Cardiac muscle cell (in vitro differentiated cells and primary cell): ENCODE measurements at regions not wholly inside any gene's neighbourhood (a gene's known extent, or its start where the extent isn't known, plus 50 kb on each side); places are given as distances from the start of the nearest gene placed in this dataset.

Experiments used
- DNase-seq, 2 donors: peaks; one replicate each; pipeline versions ENCODE4 v3.0.0 to v3.0.0-alpha.2; 2010 to 2017; ENCODE audit warnings: low read depth in 1 of 2, low spot score in 1 of 2
- H3K27ac ChIP-seq: fragments of 200-600 bp; sonication (generic); 2 replicates; pipeline ENCODE4 v1.5.1; 2016
- H3K27me3 ChIP-seq: fragments of 200-600 bp; sonication (generic); 2 replicates; pipeline ENCODE4 v1.6.0; 2016; ENCODE audit warnings: control low read depth
- H3K36me3 ChIP-seq: fragments of 200-600 bp; sonication (generic); 2 replicates; pipeline ENCODE4 v1.5.1; 2016; ENCODE audit warnings: control low read depth
- H3K4me1 ChIP-seq: fragments of 200-600 bp; sonication (generic); 2 replicates; pipeline ENCODE4 v1.8.1; 2017; ENCODE audit warnings: low read depth, mild to moderate bottlenecking, mixed run types
- H3K4me3 ChIP-seq: fragments of 200-600 bp; sonication (generic); 2 replicates; pipeline ENCODE4 v1.5.1; 2016; ENCODE audit warnings: mild to moderate bottlenecking
- H3K9me3 ChIP-seq: fragments of 200-600 bp; sonication (generic); 2 replicates; pipeline ENCODE4 v1.5.1; 2017; ENCODE audit warnings: low read depth, mild to moderate bottlenecking, control low read depth
- TF ChIP-seq, protein P1 (sequence below): IDR thresholded peaks from 2 replicates; pipeline ENCODE4 v1.5.1; 2012; ENCODE audit warnings: low read depth, mild to moderate bottlenecking, low read length

DNA sequence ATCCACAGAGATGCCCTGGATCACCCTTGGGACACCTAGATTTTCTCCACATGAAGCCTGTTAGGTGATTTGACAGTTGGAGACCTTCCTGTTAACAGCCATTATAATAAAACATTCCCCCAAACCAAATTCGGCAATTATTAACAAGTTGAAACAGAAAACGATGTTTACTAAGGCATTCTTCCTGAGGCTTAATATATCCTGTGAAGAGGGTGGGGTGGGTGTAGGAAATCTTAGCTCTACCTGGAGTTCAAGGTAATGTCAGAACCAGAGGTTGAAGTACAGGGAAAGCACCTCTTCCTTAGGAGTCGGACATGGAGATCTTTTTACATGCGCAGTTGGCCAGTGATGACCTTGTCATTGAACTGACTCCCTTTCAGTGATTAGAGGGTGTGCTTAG is 143.0 kb downstream of the FGF9 start:
- Histone ChIP-seq H3K4me1 (no peaks in the 10 kb centered on the region), H3K27me3 (peaks cover 5% of the 10 kb centered on the region), H3K4me3 (no peak overlapping the region), H3K27ac (no peak overlapping the region), H3K36me3 (no peaks in the 10 kb centered on the region), H3K9me3 (no peaks in the 10 kb centered on the region)
- TF ChIP-seq, protein P1, sequence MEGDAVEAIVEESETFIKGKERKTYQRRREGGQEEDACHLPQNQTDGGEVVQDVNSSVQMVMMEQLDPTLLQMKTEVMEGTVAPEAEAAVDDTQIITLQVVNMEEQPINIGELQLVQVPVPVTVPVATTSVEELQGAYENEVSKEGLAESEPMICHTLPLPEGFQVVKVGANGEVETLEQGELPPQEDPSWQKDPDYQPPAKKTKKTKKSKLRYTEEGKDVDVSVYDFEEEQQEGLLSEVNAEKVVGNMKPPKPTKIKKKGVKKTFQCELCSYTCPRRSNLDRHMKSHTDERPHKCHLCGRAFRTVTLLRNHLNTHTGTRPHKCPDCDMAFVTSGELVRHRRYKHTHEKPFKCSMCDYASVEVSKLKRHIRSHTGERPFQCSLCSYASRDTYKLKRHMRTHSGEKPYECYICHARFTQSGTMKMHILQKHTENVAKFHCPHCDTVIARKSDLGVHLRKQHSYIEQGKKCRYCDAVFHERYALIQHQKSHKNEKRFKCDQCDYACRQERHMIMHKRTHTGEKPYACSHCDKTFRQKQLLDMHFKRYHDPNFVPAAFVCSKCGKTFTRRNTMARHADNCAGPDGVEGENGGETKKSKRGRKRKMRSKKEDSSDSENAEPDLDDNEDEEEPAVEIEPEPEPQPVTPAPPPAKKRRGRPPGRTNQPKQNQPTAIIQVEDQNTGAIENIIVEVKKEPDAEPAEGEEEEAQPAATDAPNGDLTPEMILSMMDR, result no peak
- no peak for DNase-seq

DNA sequence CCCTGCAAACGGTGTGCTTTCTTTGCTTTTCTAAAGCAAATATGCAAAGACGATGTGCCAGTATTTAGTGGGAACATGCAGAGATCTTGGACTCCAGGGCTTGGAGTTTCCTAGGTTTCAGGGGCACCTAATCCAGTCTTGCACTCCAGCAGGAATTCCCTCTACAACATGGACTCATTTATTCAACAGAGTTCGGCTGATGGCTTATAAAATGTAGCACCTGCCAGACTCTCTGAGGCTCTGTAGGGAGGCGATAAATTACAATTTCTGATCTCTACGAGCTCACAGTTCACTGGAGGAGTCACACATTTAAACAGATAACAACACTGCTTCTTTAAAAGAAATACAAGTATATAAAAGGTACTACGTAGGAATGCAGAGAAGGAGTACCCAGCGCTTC is 143.7 kb downstream of the FGF9 start:
- H3K36me3 ChIP-seq, result no peaks in the 10 kb centered on the region
- no peak for DNase-seq
- TF ChIP-seq, protein P1, result no peak
- H3K4me1 ChIP-seq, result no peaks in the 10 kb centered on the region
- H3K27me3 ChIP-seq, result peaks cover 5% of the 10 kb centered on the region
- no peak overlapping the region for H3K27ac ChIP-seq
- no peaks in the 10 kb centered on the region for H3K9me3 ChIP-seq
- H3K4me3 ChIP-seq, result no peak overlapping the region

DNA sequence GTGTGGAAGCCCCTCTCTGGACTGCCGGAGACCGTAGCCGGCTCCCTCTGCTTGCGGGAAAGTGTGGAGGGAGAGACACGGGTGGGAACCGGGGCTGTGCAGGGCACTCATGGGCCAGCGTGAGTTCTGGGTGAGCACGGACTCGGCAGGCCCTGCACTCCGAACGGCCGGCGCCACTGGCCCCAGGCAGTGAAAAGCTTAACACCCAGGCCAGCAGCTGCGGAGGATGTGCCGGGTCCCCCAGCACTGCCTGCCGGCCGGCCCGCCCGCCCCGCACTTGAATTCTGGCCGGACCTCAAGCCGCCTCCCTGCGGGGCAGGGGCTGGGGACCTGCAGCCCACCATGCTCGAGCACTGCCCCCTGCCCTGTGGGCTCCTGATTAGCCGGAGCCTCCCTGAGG is 147.0 kb downstream of the FGF9 start:
- Histone ChIP-seq H3K4me3 (no peak overlapping the region), H3K4me1 (no peaks in the 10 kb centered on the region), H3K9me3 (no peaks in the 10 kb centered on the region), H3K36me3 (no peaks in the 10 kb centered on the region), H3K27ac (no peak overlapping the region), H3K27me3 (no peaks in the 10 kb centered on the region)
- TF ChIP-seq, protein P1, result no peak
- no peak for DNase-seq

GRCh38 chr13:21822029-21822428 is 151.2 kb downstream of the FGF9 start:
- Histone ChIP-seq H3K36me3 (no peaks in the 10 kb centered on the region), H3K4me1 (no peaks in the 10 kb centered on the region), H3K27ac (no peak overlapping the region), H3K27me3 (no peaks in the 10 kb centered on the region), H3K4me3 (no peak overlapping the region), H3K9me3 (no peaks in the 10 kb centered on the region)
- no peak for DNase-seq
- TF ChIP-seq, protein P1, result no peak

DNA sequence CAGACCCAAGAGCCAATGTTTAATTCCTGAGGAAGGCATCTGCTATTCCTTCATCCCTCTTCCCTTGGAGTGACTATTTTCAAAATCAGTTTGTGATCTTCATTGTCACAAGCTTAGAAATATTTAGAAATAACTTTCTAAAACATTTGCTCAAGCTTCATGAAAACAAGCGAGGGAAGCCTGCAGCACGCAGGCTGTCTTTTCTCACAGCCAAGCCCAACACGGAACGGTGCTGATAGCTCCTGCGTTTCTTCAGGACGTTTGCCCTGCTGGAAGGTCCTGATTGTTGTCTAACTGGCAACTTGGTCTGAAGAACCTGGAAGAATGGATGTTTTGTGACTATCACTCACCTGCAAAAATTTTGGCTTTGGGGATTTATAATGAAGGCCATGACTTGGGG is 152.5 kb downstream of the FGF9 start:
- Histone ChIP-seq H3K36me3 (no peaks in the 10 kb centered on the region), H3K4me1 (no peaks in the 10 kb centered on the region), H3K27me3 (no peaks in the 10 kb centered on the region), H3K4me3 (no peak overlapping the region), H3K27ac (no peak overlapping the region), H3K9me3 (no peaks in the 10 kb centered on the region)
- no peak for DNase-seq
- TF ChIP-seq, protein P1, result no peak

GRCh38 chr13:21823949-21824348 is 153.1 kb downstream of the FGF9 start:
- Histone ChIP-seq H3K36me3 (no peaks in the 10 kb centered on the region), H3K4me1 (no peaks in the 10 kb centered on the region), H3K4me3 (no peak overlapping the region), H3K27ac (no peak overlapping the region), H3K9me3 (no peaks in the 10 kb centered on the region), H3K27me3 (no peaks in the 10 kb centered on the region)
- no peak for DNase-seq
- TF ChIP-seq, protein P1, result no peak
